ACHN (cell line): ENCODE measurements at regions not wholly inside any gene's neighbourhood (a gene's known extent, or its start where the extent isn't known, plus 50 kb on each side); places are given as distances from the start of the nearest gene placed in this dataset.

Experiments
- DNase-seq: peaks from one replicate; pipeline ENCODE4 v3.0.0-alpha.2; 2015
- in situ Hi-C: cut with HindIII; loops from 2 replicates; pipeline ENCODE4 v1.10.0; 2017; ENCODE audit warnings: low sequenced_read_pairs, low pct_ligation_motif_present, low pct_unique_long_range_greater_than_20kb

GRCh38 chr5:67476531-67476930 is 279.9 kb upstream of the CD180 start:
- DNase-seq, result no peak
- in situ Hi-C loops, result no loop called here

- in situ Hi-C loops, result no loop called here
- no peak for DNase-seq
Observed at GRCh38 chr5:67475489-67475888, 278.9 kb upstream of the CD180 start.

- DNase-seq, result no peak
- in situ Hi-C loops, result no loop called here
Observed at GRCh38 chr5:67474597-67475238, 278.1 kb upstream of the CD180 start.

DNA sequence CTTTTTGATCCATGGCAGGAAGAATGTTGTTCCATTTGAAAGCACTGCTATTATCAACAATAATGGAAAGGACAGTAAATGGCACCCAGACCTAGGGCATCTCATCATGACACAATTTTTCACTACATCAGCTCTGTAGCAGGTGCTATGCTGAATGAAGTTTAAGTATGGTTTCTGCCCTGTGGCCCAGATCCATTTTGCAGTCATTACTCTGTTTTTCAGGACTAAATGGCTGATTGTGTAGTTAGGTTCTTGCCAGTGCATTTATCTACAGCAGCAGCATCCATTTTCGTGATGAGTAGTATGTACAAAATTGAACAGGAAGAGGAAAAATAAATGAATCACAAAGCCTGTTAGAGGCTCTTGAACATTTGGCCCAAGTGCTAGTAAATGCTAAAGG is 270.5 kb upstream of the CD180 start:
- DNase-seq, result no peak
- in situ Hi-C loops, result no loop called here

DNA sequence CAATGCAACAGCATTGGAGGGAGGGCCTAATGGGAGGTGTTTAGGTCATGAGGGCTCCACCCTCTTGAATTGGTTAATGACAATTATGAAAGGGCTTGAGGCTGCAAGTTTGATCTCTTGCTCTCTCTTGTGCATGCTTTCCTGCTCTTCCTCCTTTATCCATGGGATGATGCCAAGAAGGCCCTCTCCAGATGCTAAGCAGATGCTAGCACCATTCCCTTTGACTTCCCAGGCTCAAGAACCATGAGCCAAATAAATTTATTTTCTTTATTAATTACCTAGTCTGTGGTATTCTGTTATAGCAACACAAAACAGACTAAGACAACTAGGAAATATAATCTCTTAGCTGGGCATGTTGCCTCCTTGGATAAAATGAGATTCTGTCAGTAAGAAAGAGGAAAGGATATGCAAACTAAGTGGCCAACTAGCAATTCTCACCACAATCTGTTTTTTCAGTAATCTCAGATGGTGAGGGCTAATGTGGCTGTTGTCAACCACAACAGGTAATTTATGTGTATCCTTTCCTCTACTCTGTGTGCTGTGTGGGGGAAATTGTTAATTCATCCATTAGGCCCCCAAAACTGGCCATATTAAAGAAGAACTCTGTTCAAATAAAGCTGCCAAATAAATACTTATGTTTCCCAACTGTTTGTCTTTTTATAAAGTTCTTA is 269.1 kb upstream of the CD180 start:
- in situ Hi-C loops, result no loop called here
- DNase-seq, result no peak

DNA sequence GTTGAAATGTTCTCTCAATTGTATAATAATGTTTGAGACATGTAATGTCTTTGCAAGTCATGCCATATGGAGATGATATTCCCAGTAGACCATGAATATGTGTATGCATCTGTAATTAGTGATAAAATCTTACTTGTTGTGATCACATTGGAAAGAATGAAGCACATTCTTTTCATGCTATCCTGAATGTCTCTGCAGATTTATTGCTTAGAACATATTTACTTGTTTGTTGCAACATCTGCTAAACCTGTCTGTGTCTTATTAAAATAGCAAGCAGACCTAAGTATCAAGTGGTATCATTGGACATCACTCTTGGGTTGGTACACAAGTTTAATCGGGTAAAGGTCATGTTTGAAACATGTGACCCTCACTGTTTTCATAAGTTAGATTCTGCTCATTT is 265.5 kb upstream of the CD180 start:
- DNase-seq, result no peak
- in situ Hi-C loops, result no loop called here

DNA sequence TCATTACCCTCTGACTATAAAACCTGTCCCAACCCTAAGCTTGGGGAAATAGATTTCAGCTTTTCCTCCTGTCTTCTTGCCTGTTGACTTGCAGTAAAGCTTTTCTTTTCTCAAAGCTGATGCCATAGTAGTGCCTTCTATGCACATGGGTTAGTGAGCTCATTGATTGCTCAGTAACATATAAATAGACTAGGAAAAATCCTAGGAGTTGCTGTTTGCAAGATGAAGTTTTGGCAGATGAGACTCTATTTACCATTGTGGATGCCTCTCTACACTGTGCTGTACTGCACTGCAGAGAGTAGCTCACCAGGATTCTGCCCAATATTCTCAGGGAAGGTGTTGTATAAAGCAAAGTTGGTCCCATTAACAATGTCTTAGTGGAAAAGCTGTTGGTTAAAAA is 262.7 kb upstream of the CD180 start:
- in situ Hi-C loops, result no loop called here
- DNase-seq, result no peak

- no peak for DNase-seq
- in situ Hi-C loops, result no loop called here
Observed at GRCh38 chr5:67455970-67456369, 259.4 kb upstream of the CD180 start.

DNA sequence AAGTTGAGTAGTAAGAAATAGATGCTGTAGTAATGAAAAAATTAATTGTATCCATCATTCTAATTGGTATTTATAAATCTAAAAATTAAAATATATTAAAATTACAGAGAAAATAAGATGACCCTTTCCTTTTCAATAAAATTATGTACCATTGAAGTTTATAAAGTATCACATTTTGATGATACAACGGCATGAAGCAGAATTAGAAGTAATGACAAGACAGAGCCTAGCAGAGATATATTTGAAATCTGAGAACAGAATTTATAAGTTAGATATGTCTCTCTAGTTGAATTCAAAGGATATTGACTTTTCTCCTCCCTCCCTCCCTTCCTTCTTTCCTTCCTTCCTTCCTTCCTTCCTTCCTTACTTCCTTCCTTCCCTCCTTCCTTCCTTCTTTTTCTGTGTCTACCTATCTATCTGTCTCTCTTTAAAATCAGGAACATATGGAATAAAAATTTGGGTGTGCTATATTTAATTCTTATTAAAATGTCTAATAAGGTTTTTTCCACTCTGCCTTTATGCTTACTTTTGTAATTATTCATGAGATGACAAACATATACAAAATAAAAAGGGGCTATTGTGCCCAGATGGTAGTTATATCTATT is 258.5 kb upstream of the CD180 start:
- DNase-seq, result no peak
- in situ Hi-C loops, result no loop called here

- in situ Hi-C loops, result no loop called here
- no peak for DNase-seq
Observed at GRCh38 chr5:67453111-67453905, 256.7 kb upstream of the CD180 start.

- in situ Hi-C loops, result no loop called here
- no peak for DNase-seq
Observed at GRCh38 chr5:67451640-67452279, 255.2 kb upstream of the CD180 start.

GRCh38 chr5:67447732-67448131 is 251.1 kb upstream of the CD180 start:
- in situ Hi-C loops, result no loop called here
- DNase-seq, result no peak

GRCh38 chr5:67437905-67438845 is 241.6 kb upstream of the CD180 start:
- DNase-seq, result no peak
- in situ Hi-C loops, result no loop called here

DNA sequence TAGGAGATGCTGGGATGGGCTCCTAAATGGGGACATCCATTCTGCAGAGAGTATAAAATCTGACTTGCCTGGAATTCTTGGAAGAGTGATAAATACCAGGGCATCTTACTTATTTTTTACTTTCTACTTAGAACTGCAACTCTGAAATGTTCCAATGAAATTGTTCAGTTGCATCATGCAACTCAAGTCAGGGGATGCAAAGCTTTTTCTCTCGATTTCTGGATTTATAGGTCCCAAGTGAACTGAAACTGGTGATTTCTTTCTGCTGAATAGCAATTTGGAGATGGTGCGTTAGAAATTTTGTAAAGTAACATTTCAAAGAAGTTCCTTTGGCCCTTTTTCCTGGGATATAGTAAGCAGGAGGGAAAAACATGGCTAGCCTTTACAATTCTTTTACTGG is 238.4 kb upstream of the CD180 start:
- in situ Hi-C loops, result no loop called here
- no peak for DNase-seq

- in situ Hi-C loops, result no loop called here
Observed at GRCh38 chr5:67434466-67434865, 237.9 kb upstream of the CD180 start.

GRCh38 chr5:67432606-67433005 is 236.0 kb upstream of the CD180 start:
- no peak for DNase-seq
- in situ Hi-C loops, result no loop called here

More at GRCh38 chr5:67434466-67434865, 237.9 kb upstream of the CD180 start:
- DNase-seq, result no peak

DNA sequence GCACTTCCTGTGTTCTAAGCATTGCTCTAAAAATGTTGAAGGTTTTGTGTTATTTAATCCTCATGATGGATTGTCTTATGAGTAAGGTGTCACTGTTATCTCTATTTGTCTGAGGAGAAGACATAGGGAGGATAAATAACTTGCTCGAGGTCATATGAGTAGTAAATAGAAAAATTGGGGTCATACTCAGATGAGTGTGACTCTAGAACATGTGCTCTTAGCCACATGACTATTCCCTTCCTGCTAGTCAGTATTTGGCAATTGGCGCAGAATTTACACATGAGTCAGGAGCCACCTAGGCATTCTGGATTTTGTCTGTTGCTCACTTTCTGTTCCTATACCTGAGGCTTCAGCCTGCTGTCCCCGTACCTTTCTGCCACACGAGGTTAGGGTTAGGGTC is 234.6 kb upstream of the CD180 start:
- no peak for DNase-seq
- in situ Hi-C loops, result no loop called here

- in situ Hi-C loops, result no loop called here
- no peak for DNase-seq
Observed at GRCh38 chr5:67427850-67428298, 231.3 kb upstream of the CD180 start.
